Activated CD4-positive, alpha-beta memory T cell treated with anti-CD3 and anti-CD28 coated beads, Interleukin-2, amount 10 ng/mL, durations not matched to agents 7 days and 5 days (primary cell): ENCODE measurements at regions not wholly inside any gene's neighbourhood (a gene's known extent, or its start where the extent isn't known, plus 50 kb on each side); places are given as distances from the start of the nearest gene placed in this dataset.

Source experiments
- CTCF ChIA-PET: fragments of 350-600 bp; sonication (Branson Sonifier 250); formaldehyde crosslinking; loops from one replicate; lab custom pipeline; 2021; ENCODE audit warnings: antibody characterized with exemption, inconsistent platforms; lab: Charles Lee
- POLR2A ChIA-PET: fragments of 350-600 bp; sonication (Branson Sonifier 250); formaldehyde crosslinking; loops from one replicate; lab custom pipeline; 2021; ENCODE audit warnings: antibody characterized with exemption; lab: Charles Lee
- DNase-seq: peaks from one replicate; pipeline ENCODE4 v3.0.0-alpha.2; 2020
- H3K27ac Mint-ChIP-seq: one replicate; pipeline ENCODE4 v1.8.0; 2021; ENCODE audit warnings: mild to moderate bottlenecking, mixed read lengths
- H3K27me3 Mint-ChIP-seq: one replicate; pipeline ENCODE4 v1.8.0; 2021; ENCODE audit warnings: mixed read lengths
- H3K36me3 Mint-ChIP-seq: one replicate; pipeline ENCODE4 v1.8.0; 2021; ENCODE audit warnings: low read depth, mixed read lengths
- H3K4me1 Mint-ChIP-seq: one replicate; pipeline ENCODE4 v1.8.0; 2021; ENCODE audit warnings: mixed read lengths
- H3K4me3 Mint-ChIP-seq: one replicate; pipeline ENCODE4 v1.8.0; 2021; ENCODE audit warnings: mild to moderate bottlenecking, mixed read lengths
- H3K9me3 Mint-ChIP-seq: one replicate; pipeline ENCODE4 v1.8.0; 2021; ENCODE audit warnings: mixed read lengths

DNA sequence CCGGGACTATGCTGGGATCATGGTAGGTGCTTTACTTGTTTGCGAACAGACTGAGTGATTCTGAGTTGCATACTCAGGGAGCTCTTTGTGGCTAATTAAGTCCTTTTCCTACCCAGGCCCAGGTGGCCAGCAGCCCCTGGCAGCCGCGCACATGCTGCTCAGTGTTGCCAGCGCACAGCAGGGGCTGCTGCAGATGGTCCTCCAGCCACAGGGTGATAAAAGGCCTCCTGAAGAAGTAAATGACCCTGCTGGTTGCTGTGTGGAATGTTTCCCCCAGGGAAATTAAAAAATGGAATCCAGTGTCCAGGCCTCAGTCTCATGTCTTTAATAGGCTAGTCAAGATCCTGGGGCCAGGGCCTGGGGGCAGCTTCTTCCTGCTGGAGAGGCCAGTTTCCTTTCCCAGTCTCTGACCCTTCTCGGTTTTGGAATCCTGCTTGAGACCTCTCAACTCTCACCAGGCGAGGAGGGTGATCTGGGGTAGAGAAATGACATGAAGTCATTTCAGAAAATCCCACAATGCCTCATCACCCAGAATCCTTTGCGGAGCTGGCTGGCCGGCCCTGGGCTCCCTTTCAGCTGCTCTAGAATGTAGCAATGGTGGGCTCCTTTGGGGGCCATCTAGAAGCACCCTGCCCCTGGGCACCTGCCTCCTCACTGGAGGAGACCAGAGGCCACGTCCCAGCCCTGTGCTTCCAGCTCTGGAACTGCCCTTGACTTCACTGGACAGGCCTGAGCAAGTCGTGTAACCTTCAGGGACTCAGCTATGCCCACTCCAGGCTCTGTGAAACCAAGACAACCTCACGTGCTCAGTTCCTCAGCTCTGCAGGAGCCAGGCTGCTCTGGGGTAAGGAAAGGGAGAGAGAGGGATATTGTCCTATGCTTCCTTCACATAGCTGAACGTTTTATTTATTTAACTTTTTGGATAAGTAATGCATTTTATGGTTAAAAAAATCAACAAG is 131.4 kb downstream of the MRPS6 start:
- no peak for DNase-seq
- ChIA-PET CTCF (interaction anchor here (0.6 to 1.0 kb wide), 2 partner anchors 133 to 143 kb away, joined by 3 to 4 read pairs; no protein-coding TSS in a partner anchor), POLR2A (no interaction called here)
- Mint-ChIP-seq H3K27ac (no peak overlapping the region), H3K4me3 (no peak overlapping the region), H3K36me3 (no peaks in the 10 kb centered on the region), H3K9me3 (peaks cover 6% of the 10 kb centered on the region), H3K27me3 (peaks cover 3% of the 10 kb centered on the region), H3K4me1 (peaks cover 30% of the 10 kb centered on the region)

DNA sequence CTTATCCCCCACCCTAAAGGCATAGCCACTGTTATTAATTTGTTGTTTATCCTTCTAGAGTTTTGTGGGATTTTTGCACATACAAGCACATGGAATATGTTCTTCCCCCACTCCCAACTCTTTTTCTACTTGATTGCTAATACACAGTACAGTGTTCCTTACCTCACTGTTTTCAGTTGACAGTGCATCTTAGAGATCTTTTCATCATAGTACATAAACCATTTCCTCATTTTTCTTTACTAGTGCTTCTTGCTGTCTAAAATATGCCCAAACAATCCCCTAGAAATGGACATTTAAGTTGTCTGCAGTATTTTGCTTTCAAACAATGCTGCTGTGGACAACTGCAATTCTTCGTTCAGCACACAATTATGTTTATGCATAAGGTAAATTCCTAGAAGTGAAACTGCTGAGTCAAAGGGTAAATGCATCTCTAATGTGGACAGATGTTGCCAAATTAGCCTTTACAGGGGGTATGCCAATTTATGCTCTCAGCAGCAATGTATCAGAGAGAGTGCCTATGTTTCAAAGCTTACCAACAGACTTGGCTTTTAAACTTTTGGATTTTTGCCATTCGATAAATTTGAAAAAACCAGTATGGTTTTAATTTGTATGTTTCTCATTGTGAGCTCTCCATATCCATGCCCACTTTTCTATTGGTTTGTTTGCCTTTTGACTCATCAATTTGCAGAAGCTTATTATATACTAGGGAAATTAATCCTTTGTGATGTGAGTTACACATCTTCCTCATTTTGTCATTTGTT is 132.6 kb downstream of the MRPS6 start:
- POLR2A ChIA-PET, result no interaction called here
- H3K27me3 Mint-ChIP-seq, result peaks cover 3% of the 10 kb centered on the region
- no peak for DNase-seq
- H3K36me3 Mint-ChIP-seq, result no peaks in the 10 kb centered on the region
- peak overlapping the region; percentile 33 for H3K27ac Mint-ChIP-seq
- CTCF ChIA-PET, result no interaction called here
- H3K9me3 Mint-ChIP-seq, result peaks cover 6% of the 10 kb centered on the region
- peaks cover 23% of the 10 kb centered on the region for H3K4me1 Mint-ChIP-seq
- H3K4me3 Mint-ChIP-seq, result no peak overlapping the region

DNA sequence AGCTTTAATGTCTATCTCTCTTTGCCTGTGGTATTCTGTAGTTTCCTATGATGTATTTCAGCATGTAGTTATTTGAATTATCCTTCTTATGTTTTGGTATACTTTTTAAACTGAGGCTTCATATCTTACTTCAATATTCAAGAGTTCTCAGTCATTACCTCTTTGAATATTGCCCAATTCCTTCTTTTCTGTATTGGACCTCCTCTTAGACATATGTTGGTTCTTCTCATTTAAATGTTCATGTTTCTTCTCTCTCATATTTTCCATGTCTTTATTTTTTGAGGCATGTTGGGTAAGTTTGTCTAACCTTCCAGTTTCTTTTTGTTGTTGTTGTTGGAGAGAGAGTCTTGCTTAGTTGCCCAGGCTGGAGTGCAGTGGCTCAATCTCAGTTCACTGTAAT is 140.6 kb downstream of the MRPS6 start:
- no peak overlapping the region for H3K4me3 Mint-ChIP-seq
- H3K4me1 Mint-ChIP-seq, result no peaks in the 10 kb centered on the region
- DNase-seq, result no peak
- no peak overlapping the region for H3K27ac Mint-ChIP-seq
- POLR2A ChIA-PET, result no interaction called here
- H3K27me3 Mint-ChIP-seq, result no peaks in the 10 kb centered on the region
- H3K36me3 Mint-ChIP-seq, result peaks cover 10% of the 10 kb centered on the region
- CTCF ChIA-PET, result no interaction called here
- H3K9me3 Mint-ChIP-seq, result peaks cover 15% of the 10 kb centered on the region

DNA sequence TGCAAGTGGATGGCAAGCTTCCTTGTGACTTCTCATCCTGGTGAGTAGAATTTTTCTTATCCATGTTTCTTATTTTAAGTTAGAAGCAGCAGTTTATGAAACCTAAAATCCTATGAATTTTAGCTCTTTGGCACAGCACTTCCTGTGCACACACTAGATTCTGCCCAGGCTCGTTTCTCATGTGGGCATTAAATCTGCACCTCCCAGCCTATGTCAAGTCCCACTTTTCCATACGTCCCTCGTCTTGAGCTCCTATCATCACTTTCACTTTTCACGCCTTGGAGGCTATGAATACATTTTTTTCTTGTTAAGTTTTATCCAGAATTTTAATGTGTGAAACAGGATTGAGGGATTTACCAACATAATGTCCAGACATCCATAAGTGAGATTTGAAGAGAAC is 142.1 kb downstream of the MRPS6 start:
- H3K36me3 Mint-ChIP-seq, result peaks cover 10% of the 10 kb centered on the region
- no peak overlapping the region for H3K4me3 Mint-ChIP-seq
- H3K9me3 Mint-ChIP-seq, result peaks cover 11% of the 10 kb centered on the region
- DNase-seq, result no peak
- CTCF ChIA-PET, result no interaction called here
- POLR2A ChIA-PET, result no interaction called here
- H3K27ac Mint-ChIP-seq, result no peak overlapping the region
- no peaks in the 10 kb centered on the region for H3K27me3 Mint-ChIP-seq
- H3K4me1 Mint-ChIP-seq, result no peaks in the 10 kb centered on the region

DNA sequence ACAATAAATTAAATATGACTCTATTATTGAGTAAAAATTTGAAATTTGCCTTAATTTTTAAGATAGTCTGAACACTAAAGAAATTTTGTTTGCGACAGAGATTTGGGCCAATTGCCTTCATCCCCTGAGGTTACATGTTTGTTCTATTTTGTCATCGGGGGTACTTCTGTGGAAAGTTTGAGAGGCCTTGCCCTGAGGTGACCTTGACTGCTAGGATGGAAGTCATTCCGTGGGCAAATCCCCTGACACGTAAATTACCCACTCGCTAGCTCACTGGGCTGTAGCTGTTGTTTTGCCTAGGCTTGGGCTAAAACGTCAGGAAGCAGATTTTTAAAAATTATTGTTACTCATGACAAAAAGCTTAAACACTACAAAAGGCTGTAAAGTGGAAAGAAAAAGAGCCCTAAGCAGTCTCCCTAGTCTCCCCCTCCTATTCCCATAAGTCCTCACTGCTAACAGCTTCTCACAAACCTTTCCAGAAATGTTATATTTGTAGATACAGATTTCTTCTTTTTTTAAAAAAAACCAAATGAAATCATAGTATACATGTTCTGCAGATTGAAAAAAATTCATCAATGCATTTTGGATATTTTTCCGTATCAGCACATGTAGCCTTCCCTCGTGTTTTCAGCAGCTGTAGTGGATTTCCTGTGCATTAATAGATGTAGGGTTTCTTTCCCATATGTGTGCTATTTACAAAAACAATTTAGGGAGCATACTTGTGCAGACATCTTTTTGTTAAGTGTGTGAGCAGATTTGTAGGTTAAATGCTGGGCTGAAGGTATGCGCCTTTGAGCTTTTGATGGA is 142.7 kb downstream of the MRPS6 start:
- H3K27me3 Mint-ChIP-seq, result no peaks in the 10 kb centered on the region
- POLR2A ChIA-PET, result no interaction called here
- no peaks in the 10 kb centered on the region for H3K4me1 Mint-ChIP-seq
- CTCF ChIA-PET, result no interaction called here
- no peak for DNase-seq
- H3K36me3 Mint-ChIP-seq, result peaks cover 10% of the 10 kb centered on the region
- H3K27ac Mint-ChIP-seq, result no peak overlapping the region
- H3K9me3 Mint-ChIP-seq, result peaks cover 11% of the 10 kb centered on the region
- no peak overlapping the region for H3K4me3 Mint-ChIP-seq

DNA sequence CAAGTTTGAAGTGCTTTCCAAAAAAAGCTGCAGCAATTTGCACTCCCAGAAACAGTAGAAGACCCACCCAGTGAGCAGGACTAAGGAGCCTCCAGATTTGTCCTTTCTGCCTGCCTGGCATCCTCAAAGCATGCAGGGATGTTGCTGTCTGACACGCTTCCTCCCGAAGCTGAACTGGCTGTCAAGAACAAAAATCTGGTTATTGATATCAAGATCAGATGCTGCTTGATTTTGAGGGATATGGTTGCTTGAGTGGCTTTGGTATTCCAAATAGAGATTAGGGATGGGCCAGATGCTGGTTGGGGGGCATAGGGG is 143.3 kb downstream of the MRPS6 start:
- CTCF ChIA-PET, result interaction anchor here (0.5 kb wide), 1 partner anchor 529 kb away, joined by 4 read pairs; no protein-coding TSS in a partner anchor
- Mint-ChIP-seq H3K4me3 (no peak overlapping the region), H3K36me3 (peaks cover 10% of the 10 kb centered on the region), H3K27me3 (no peaks in the 10 kb centered on the region), H3K9me3 (peaks cover 11% of the 10 kb centered on the region), H3K27ac (no peak overlapping the region), H3K4me1 (no peaks in the 10 kb centered on the region)
- POLR2A ChIA-PET, result no interaction called here
- no peak for DNase-seq

DNA sequence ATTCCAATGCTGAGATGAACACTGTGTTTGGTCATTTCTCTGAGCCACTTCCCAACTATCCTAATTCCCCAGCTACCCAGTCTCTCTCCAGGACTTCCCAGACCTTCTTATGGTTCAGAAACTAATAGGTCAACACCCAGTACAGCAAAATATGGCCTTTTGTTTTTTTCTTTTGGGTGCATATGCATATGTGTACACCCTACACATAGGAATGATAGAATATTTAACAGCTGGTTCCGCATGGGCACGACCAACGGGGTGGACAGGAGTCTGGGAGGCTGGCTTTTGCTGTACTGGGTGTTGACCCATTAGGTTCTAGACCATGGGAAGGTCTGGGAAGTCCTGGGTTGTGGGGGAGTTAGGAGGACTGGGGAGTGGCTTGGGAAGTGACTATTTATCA is 143.9 kb downstream of the MRPS6 start:
- peaks cover 11% of the 10 kb centered on the region for H3K9me3 Mint-ChIP-seq

DNA sequence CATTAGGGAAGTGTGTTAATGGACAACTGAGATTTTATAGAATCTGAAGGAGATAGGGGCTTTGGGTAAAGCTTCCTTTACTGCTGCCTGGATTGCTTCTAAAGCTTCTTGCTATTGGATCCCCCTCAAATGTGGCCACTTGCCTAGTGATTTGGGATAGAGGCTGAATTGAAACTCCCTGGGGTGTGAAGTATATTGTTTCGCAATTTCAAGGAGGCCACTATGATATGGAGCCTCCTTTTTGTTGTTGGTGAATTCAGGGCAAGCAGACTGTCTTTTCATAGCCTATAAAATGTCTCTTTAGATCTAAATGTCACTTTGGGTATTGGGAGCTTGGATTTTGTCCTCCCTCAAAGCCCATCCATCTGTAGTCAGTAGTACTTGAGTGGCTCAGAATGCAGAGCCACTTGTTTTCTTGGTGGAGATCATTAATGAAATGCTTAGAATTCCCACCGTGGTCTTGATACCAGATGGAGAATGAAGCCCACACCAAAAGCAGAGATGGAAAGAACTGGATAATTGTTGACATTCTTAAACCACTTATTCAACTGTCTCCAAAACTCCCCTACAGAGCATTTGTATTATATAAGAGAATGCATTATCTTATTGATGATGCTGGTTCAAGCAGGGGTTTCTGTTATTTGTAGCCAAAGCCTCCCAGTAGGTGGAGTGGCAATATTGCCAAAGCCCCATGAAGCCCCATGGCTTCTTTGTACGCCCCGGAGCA is 144.3 kb upstream of the KCNE2 start:
- no peak for DNase-seq
- Mint-ChIP-seq H3K36me3 (peaks cover 6% of the 10 kb centered on the region), H3K27ac (no peak overlapping the region), H3K4me3 (no peak overlapping the region), H3K4me1 (no peaks in the 10 kb centered on the region), H3K27me3 (no peaks in the 10 kb centered on the region), H3K9me3 (peaks cover 6% of the 10 kb centered on the region)
- POLR2A ChIA-PET, result no interaction called here
- CTCF ChIA-PET, result no interaction called here

More for the DNA sequence above, 143.9 kb downstream of the MRPS6 start:
- ChIA-PET CTCF (interaction anchor here (0.5 kb wide), 1 partner anchor 530 kb away, joined by 4 read pairs; no protein-coding TSS in a partner anchor), POLR2A (no interaction called here)
- Mint-ChIP-seq H3K36me3 (peaks cover 10% of the 10 kb centered on the region), H3K27me3 (no peaks in the 10 kb centered on the region), H3K27ac (no peak overlapping the region), H3K4me3 (no peak overlapping the region), H3K4me1 (no peaks in the 10 kb centered on the region)
- DNase-seq, result no peak

DNA sequence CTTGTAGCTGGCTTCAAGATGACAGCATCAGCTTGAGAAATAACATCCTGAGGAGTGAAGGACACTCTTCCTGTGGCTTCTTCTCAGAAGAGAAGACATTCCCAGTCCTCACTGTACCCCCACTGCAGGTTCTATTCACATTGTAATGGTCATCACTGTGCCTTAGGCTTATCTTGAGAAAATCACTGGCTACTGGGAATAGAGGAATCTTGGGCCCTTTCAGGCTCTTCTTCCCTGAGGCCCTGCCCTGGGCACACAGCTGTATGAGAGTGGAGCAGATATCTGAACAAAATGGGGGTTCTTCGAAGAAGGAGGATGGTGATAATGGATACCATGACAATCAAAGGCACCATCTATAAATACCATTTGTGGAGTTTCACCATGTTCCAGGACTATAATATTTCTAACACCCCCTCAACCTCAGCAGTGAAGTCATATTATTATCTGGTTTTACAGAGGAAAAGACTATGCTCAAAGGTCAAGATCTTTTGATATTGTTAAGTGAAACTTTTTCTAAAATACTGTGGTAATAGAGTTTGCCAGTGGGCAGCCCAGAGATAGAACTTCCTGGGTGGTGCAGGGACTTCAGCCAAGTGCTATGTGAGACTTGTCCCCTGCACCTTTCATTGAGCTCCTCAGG is 143.1 kb upstream of the KCNE2 start:
- no peak overlapping the region for H3K4me3 Mint-ChIP-seq
- no peaks in the 10 kb centered on the region for H3K27me3 Mint-ChIP-seq
- CTCF ChIA-PET, result no interaction called here
- no peak overlapping the region for H3K27ac Mint-ChIP-seq
- no peaks in the 10 kb centered on the region for H3K9me3 Mint-ChIP-seq
- DNase-seq, result no peak
- peaks cover under 1% of the 10 kb centered on the region for H3K36me3 Mint-ChIP-seq
- no peaks in the 10 kb centered on the region for H3K4me1 Mint-ChIP-seq
- POLR2A ChIA-PET, result no interaction called here

DNA sequence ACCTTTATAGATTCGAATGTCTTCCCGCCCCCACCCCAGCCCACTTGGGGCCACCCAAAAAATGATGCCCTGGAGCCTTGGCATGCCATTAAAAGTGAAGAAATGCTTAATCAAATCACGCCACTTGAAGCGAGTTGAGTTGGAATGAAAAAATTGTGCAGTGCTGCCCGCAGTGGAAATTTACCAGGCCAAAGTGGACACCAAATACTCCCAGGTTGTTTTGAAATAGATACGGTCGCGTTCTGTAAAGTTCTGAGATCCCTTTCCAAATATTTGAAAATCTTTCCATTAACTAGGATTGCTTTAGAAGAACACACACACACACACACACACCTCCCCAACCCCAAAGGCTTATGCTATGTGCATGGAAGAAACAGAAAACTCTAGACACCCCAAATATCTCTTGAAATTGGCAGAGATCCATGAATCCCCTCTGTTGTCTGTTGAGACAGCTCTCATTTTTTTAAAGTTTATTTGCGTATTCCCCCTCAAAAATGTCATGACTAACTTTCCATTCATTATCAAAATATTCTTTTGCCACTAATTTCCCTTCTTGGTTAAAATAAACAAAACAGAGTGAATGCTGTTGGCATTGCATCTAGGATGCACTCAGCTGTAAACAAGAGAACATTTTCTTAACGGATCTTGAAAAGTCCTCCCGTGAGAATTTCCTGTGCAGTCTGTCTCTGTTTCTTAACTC is 142.3 kb upstream of the KCNE2 start:
- Mint-ChIP-seq H3K27ac (no peak overlapping the region), H3K4me3 (no peak overlapping the region), H3K27me3 (no peaks in the 10 kb centered on the region), H3K36me3 (no peaks in the 10 kb centered on the region), H3K9me3 (no peaks in the 10 kb centered on the region), H3K4me1 (no peaks in the 10 kb centered on the region)
- DNase-seq, result no peak
- CTCF ChIA-PET, result no interaction called here
- POLR2A ChIA-PET, result no interaction called here

DNA sequence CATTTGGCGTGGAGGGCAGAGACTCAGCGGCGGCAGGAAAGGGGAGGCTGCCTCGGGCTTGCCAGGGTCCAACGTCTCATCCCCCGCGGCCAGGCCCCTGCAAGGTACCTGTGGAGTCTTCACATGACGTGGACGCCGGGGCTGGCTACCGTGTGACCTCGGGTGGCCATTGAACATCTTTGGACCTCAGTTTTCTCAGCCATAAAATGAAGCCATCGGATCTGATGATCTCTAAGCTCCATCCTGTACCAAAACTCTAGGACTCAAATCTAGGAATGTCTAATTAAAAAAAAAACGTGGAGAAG is 141.8 kb upstream of the KCNE2 start:
- CTCF ChIA-PET, result no interaction called here
- Mint-ChIP-seq H3K9me3 (no peaks in the 10 kb centered on the region), H3K27ac (no peak overlapping the region), H3K36me3 (no peaks in the 10 kb centered on the region), H3K4me1 (no peaks in the 10 kb centered on the region), H3K27me3 (no peaks in the 10 kb centered on the region), H3K4me3 (no peak overlapping the region)
- no peak for DNase-seq
- POLR2A ChIA-PET, result no interaction called here

DNA sequence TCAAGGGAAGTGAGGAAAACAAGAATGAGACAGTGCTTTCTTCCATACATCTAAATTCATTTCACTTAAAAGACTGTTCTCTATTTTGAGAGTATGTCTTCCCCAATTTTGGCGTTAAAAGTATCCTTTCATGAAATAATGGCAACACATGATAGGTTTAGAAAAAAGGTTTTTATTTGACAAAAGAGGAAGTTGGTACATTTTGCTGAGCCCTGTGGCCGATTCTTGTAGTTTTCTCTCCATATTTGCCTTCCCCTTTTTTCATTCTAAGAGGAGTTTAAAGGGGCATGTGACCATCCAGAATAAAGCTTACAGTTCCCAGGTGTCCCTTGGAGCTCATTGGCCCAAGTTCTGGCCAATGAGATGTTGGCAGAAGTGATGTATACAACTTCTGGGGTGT is 140.4 kb upstream of the KCNE2 start:
- DNase-seq, result no peak
- ChIA-PET POLR2A (no interaction called here), CTCF (no interaction called here)
- Mint-ChIP-seq H3K27ac (no peak overlapping the region), H3K9me3 (no peaks in the 10 kb centered on the region), H3K36me3 (no peaks in the 10 kb centered on the region), H3K27me3 (no peaks in the 10 kb centered on the region), H3K4me3 (no peak overlapping the region), H3K4me1 (no peaks in the 10 kb centered on the region)
